HG03432 (cell line): ENCODE measurements at regions not wholly inside any gene's neighbourhood (a gene's known extent, or its start where the extent isn't known, plus 50 kb on each side); places are given as distances from the start of the nearest gene placed in this dataset.
"Not testable (repeated sequence)": the region's sequence is repeated elsewhere in the genome, so short reads cannot be mapped to it uniquely, and the experiment has no call there.

Experiments
- ATAC-seq: cut with Tn5 transposase; IDR thresholded peaks from one replicate; pipeline ENCODE4 v1.9.1; 2021; ENCODE audit warnings: mild to moderate bottlenecking, moderate library complexity; ENCODE audit not compliant: unreplicated experiment

DNA sequence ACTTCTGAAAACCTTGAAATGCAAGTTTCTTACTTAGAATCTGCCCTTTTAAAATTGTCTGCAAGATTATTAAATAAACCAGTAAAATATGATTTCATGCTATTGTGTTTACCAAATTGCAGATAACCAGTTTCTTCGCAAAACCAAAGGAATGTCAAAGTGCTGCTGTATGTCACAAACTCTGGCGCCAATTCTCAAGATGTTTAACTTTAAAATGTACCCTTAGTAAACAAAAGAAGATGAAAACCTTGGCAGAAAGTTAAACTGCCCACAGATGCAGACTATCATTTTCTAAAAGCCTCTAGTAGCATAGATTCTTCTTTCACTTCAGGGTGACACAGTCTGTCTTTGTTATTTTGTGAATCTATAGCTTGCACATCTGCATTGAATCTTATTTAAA, 189.2 kb downstream of the SLITRK6 start:
- no peak for ATAC-seq

DNA sequence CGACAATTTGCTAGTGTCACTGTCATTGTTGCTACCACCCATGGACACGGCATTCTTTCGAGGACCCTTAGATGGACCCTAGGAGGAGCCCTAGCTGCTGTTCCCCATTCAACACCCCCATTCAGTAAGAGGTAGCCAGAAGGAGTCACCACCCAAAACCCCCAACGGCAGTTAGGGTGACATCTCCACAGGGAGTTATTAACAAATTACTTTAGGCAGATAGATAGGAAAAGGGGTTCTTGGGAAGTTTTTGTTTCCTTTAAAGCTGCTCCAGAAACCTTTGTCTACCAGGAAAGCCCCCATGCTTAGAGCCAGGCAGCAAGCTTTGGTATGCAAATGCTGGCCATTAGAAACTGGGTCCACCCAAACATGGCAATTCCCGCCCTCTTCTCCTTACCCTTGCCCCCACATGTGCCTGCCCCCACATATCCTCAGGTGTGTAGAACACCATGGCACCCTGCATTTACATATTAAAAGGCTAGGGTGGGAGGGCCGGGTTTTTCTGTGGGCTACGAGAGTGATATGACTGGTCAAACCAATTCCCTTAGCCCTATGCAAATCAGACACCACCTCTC, 190.9 kb downstream of the SLITRK6 start:
- ATAC-seq: no peak

DNA sequence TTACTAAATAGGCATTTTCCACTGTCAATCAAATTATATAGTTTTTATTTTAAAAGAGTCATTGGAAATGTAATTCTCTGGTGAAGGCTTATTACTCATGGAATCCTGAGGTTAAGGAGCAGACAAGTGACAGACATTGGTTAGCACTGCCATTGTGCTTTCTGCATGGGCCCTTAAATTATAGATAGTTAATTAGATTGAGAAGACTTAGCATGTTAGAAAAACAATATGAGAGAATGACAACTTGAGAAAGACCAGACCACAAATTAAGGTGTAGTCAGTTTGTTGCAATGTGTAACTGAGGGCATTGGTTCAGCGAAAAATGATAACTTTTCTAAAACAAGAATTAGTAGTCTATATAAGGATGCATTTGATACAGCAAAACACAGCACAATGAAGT, 195.5 kb downstream of the SLITRK6 start:
- no peak for ATAC-seq

DNA sequence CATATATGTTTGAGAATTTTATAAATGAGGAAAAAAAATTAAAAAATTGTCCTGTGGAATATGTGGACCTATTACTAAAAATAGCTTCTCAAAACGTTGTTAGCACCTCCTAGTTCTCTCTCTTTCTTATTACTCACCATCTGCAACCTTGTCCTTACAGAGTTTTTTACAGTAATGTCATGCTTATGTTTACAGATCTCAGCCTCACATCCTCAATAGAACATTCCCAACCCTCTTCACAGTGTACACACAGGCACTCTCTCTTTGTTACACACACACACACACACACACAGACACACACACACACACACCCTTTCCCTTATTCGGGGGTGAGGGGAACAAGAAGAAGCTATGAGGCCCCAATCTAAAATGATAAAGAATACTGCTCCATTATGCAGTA, 197.7 kb downstream of the SLITRK6 start:
- no peak for ATAC-seq

DNA sequence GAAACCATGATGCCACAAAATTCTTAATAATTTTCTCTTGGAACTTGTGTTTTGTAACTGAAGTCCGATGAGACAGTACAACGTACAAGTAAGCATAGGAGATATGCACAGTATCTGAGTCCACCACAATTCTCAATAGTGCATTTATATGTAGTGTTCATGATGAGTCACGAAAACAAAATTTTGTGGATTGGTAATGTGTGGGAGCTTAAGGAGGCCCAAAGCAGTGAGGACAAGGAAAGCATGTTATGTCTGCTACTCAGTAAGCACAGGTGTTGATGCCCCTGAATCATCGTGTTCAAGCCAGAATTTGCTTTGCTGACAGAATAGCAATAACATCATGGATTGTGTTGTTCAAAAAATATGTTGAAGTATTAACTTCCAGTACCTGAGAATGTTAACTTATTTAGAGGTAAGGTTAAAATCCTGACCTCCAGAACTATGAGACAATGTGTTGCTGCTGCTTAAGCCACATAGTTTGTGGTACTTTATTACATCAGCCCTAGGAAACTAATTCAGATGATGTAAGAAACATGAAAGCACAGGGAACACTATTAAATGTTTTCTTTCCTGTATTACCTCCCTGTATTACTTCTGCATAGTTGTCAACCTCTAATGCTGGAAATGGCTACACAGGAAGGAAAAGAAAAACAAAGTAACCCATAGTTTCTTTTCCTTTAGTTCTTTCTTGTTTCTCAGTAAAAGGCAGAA, 201.3 kb downstream of the SLITRK6 start:
- no peak for ATAC-seq

DNA sequence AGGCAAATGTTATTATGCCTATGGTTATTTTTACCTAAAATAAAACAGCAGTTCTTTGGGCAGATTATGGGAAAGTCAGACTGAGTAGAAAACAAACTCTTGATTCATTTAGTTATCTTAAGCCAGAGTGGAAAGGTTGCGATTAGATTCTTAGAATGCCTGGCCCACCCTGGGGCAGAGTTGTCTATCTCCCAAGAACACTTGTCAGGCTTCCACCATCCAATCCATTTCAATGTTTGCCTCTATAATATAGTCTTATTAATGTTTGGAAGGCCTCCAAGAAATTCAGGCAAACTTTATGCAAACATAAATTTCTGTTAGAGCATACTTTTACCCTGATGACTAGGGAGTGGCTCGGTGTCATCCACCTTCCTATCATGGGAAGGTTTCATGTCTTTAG, 207.0 kb downstream of the SLITRK6 start:
- ATAC-seq: no peak

DNA sequence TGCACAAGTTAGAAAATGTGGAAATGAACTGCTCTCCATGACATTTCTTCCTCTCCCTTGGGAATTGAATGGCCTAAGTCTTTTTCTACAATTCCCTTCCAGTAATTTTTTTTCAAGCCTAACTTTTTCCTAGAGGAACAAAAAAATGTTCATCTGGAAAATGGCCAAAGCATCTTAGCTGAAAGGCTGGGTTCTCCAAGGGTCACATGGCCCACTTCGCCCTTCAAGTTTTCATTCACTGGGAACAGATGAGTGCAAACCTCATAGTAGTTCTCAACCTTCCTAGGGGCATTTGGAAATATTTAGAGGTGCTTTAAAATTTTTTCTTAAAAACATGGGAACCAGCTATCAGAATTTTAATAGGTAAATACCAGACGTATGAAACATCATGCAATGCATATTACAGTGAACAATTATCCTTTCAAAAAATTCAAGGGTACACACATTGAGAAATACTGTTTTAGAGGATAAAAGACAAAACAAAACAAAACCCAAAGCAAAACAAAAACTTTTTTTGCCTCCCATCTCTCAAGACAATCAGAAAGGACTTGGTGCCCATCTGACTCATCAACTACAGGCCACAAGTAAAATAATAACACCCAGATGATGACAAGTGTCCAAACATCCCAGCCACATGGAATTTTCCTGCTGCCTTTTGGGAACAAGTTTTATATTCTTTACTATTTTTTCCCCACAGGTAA, 208.8 kb downstream of the SLITRK6 start:
- ATAC-seq: no peak

DNA sequence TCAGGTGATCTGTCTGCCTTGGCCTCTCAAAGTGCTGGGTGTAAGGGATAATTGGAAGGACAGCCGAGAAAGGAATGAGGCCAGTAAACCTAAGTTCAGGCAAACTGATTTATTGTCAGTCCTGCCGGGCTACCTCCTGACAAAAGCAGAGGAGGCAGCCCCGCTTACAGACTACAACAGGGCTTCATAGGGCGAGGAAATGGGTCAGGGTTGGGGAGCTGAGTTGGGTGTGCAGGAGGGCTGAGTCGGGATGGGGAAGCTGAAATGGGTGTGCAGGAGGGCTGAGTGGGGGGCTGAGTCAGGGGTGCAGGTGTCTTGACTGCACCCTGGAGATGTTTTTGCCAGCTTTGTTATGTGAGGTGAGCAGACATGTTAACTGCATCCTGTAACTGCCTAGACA, 210.2 kb downstream of the SLITRK6 start:
- ATAC-seq: no peak

DNA sequence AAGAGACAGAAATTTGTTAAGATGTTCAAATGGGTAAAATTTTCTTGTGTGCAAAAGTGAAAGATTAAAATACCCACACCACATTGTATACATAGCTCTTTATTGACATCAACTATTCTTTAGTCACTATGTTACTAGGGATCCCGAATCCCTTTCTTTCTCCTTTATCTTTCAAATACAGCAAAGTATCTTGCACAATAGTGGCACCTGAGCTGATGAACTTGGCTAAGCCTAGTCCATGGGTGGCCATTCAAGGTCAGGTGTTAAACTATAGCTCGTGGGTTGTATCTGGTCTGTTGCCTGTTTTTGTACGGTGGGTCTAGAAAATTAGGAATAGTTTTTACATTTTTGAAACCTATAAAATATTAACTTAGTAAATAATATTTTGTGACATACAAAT, 210.9 kb downstream of the SLITRK6 start:
- no peak for ATAC-seq

DNA sequence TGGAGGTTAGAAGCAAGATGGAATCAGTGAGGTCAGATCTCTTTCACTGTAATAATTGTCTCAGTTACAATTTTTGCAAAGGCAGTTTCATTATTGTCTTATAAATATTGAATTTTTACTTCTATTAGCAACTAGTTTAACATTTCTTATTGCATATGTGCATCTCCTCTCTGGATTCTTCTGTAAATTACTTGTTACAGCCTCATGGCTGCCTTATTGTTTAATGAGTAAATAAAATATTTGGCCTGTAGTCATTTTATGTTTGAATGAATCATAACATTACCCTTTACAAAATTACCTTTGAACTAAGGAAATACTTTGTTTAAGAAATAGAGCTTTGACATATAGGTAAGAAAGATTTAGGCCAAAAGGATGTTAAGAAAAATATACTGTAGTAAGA, 212.4 kb downstream of the SLITRK6 start:
- no peak for ATAC-seq

DNA sequence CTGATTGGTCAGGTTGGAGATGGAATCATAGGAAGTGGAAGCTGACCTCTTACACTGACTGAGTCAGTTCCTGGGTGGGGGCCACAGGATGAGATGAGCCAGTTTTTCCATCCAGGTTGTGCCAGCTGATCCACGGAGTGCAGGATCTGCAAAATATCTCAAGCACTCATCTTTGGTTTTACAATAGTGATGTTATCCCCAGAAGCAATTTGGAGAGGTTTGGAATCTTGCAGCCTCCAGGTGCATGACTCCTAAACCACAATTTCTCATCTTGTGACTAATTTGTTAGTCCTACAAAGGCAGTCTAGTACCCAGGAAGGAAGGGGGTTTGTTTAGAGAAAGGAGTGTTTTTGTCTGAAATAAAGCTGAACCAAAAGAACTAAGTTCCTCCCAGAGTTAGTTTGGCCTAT, 212.8 kb downstream of the SLITRK6 start:
- no peak for ATAC-seq

DNA sequence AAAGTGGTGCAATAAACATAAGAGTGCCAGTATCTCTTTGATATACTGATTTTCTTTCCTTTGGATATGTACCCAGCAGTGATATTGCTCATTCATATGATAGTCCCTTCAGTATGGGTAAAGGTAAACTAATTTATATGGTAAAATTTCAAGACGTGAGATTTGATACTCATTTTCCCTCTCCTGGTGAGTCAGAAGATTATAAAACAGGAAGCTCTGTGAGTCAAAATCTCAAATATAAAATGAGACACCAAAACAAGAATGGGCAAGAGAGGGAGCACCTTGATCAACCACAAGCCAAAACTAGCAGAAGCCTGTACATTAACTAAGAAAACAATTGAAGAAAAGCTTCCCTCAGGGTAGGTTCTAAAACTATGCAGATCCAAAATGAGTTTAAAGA, 216.3 kb downstream of the SLITRK6 start:
- no peak for ATAC-seq

DNA sequence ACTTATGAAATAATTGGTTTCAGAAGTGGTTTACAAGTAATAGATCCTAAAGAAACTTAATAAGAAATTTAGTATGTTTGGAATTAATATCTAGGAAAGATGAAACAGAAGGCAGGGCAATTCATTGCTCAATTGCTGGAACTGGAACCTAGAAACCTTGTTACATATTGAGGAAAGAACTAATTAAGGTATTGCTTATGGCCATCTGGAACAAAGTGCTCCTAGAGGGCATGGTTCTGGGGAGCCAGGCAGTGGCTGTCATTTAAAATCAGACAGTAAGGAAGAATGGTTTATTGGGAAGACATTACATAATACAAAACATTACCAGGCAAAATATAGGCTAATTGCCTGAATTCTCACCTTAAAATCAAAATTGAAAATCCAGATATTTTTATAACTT, 224.1 kb downstream of the SLITRK6 start:
- no peak for ATAC-seq

DNA sequence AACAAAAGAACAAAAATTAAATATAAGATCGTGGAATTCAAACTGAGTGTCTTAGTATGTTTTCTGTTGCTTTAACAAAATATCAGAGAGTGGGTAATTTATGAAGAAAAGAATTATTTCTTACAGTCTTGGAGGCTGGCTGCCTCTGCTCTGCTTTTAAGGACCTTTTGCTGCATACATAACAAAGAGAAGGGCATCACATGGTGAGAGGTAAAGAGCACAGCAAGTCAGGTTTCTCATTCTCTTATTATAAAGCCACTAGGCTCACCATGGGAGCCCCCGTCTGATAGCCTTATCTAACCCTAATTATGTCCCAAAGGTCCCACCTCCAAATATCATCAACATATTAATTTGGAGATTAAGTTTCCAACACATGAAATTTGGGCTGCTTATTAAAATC, 231.3 kb downstream of the SLITRK6 start:
- no peak for ATAC-seq

DNA sequence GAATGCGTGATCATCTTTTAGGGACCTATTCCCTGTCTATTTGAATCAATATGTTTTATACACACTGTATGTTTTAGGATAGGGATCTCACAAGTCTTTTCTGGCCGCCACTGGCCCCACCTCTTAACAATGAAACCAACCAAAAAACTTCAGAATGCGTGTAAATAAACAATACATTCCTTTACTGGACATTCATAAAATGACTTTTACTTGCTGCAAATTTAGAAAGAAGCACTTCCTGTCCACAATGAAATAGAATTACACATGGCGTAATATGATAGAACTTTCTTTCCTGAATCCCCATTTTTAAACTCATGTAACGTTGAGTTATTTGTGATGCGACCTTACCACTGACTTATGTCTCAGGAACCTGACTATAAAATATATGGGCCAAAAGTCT, 233.6 kb downstream of the SLITRK6 start:
- no peak for ATAC-seq

DNA sequence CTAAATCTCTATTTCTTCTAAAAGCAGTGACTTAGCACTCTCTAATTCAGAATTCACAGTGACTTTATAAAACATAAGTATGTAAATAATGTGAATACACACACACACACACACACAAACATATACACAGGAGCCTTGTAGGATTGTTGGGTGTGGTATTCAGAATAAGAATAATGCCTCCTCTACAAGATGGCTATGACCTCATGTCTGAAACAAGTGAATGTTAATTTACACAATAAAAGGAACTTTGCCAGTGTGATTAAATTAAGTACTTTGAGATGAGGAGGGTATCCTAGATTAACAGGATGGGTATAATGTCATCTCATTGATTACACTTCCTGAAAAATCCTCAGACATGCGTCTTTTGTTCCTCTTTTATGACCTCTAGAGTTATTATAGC, 234.6 kb downstream of the SLITRK6 start:
- no peak for ATAC-seq

DNA sequence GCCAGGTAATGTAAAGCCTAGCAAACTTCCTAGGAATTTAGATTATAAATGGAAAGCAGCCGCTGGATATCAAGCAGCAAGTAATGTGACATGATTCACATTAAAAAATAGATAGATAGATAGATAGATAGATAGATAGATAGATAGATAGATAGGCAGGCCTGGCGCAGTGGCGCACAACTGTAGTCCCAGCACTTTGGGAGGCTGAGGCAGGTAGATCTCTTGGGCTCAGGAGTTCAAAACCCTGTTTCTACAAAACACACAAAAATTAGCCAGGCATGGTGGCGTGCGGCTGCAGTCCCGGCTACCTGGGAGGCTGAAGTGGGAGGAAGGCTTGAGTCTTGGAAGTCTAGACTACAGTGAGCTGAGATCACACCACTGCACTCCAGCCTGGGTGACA, 236.9 kb downstream of the SLITRK6 start:
- ATAC-seq: no peak

DNA sequence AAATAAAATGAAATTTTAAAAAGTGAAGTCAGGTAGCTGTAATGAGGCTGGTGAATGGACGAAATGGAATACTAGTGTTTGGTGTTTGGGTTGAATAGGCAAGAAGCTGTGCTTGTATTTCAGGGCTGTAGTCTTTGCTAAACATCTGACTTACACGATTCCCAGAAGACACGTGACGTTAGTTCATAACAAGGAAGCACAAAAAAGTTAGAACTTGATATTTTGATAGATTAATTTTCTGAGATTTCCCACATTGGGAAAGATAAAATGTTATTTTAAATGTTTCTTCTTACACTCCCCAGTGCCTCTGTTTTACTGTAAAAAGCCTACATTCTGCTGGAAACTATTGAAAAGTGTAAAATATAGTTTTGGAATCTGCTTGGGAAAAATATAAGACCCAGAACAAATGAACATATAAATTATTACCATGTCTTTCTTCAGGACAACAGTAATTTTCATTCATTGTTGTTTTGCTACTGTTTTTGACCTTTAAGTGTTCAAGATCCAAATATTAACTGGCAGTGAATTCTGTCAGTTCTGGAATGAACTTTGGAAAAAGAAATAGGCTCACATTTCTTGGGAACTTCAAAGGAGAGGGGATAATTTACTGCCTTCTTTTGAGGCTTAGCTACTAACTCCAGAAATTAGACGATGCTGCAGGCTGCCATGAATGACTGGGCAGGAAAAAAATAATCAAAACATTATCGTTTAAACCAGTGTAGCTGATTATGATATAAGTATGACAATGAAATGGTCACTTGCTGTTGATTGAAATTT, 241.3 kb downstream of the SLITRK6 start:
- ATAC-seq: no peak

DNA sequence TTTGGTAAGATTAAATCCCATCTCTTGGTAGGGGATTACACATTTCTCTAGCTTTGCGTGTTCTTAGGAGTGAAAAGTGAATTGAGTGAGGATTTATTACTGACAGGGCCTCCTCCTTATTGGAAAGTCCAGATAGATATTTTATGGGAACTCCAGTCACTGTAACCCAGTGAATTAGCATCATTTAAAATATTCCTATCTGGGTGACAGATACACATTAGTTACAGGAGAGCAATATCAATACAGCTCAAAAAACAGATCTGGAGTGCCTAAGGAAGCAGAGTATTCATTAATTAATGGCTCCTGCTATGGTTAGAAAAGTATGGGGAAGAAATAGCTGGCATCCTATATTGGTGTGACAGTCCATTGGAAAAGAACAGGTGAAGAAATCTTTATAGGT, 248.2 kb downstream of the SLITRK6 start:
- no peak for ATAC-seq

DNA sequence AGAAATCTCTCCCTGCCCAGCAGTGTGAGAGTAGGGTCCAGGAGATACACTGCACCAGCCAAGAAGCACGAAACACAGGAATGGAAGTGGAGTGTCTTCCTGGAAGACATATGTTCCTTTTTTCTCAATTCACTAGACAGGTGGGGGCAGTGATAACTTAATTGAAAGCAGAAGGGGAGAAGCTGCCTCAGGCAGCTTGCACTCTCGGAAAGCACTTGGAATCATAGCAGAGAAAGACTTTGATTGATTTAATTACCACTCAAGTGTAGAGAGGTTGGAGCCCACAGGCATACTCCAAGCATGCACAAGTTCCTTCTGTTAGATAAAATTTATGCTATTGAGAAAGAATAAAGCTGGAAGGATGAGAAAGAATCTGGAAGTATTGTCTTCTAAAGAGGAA, 249.4 kb downstream of the SLITRK6 start:
- no peak for ATAC-seq

DNA sequence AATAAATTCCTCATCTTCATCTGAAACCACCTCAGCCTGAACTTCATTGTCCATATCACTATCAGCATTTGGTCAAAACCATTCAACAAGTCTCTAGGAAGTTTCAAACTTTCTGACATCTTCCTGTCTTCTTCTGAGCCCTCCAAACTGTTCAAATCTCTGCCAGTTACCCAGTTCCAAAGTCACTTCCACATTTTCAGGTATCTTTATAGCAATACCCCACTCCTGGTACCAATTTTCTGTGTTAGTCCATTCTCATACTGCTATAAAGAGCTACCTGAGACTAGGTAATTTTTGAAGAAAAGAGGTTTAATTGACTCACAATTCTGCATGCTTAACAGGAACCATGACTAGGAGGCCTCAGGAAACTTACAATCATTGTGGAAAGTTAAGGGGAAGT, 250.4 kb downstream of the SLITRK6 start:
- ATAC-seq: not testable (repeated sequence)

DNA sequence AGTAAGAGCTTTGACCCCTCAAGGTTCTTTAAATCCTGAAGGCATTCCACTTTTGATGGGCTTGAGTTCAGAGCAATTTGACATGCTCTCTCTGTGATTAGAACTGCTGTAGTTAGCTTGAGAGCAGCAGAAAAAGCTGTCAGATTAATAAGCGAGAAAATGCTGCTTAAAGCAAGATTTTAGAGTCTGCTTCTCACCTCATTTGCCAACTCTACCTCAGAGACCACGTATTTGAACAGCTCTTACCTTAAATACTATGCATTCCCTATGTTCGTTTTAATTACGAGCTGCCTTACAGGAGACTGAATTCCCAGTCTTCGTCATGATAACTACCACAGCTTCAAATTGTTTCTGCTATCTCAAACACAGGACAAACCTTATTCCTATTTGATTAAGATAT, 253.4 kb downstream of the SLITRK6 start:
- ATAC-seq: no peak
